SH-SY5Y (cell line): ENCODE measurements at regions not wholly inside any gene's neighbourhood (a gene's known extent, or its start where the extent isn't known, plus 50 kb on each side); places are given as distances from the start of the nearest gene placed in this dataset.

Experiments used
- GATA2 ChIP-seq: IDR thresholded peaks from 2 replicates; pipeline ENCODE4 v1.6.1; 2011; ENCODE audit warnings: mild to moderate bottlenecking, low read depth, low read length
- GATA3 ChIP-seq: IDR thresholded peaks from 2 replicates; pipeline ENCODE4 v1.6.1; 2011; ENCODE audit warnings: low read depth, mild to moderate bottlenecking, low read length, moderate library complexity

DNA sequence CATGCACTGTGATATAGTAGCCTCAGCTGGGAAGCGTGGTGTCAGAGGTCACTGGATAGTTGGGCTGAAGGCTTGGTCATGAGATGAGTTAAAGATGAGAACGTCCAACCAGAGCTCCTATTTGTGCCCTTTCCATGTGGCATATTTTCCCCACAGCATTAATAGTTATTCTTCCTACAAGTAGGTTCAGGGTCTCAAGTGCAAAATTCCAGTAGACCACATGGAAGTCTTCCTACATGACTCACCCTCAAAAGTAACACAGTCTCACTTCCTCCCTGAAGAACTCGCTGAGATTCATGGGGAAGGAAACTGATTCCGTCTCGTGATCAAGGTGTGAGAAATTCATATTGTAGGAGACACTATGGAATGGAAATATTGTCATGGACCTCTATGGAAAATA is 1212.5 kb upstream of the PRKX start:
- no peak for TF ChIP-seq GATA2
- no peak for TF ChIP-seq GATA3
